HCT116 (cell line): ENCODE measurements at regions not wholly inside any gene's neighbourhood (a gene's known extent, or its start where the extent isn't known, plus 50 kb on each side); places are given as distances from the start of the nearest gene placed in this dataset.

Source experiments
- ATAC-seq: fragments of 200-7000 bp; cut with Tn5 transposase; 2 replicates; pipeline ENCODE4 v1.9.1; 2020; ENCODE audit warnings: mild to moderate bottlenecking, moderate library complexity
- BruUV-seq: library from RNA; stranded (reverse); fragments of 400-500 nt; replicated peaks from 2 replicates; lab custom pipeline; 2021; lab: Mats Ljungman, UMichigan
- CTCF ChIA-PET: fragments of 300-600 bp; sonication (Branson Sonifier 250); formaldehyde crosslinking; loops from one replicate; lab custom pipeline; 2021; ENCODE audit warnings: antibody characterized with exemption; lab: Charles Lee
- POLR2A ChIA-PET: fragments of 300-600, 350-600 bp; sonication (Branson Sonifier 250); formaldehyde crosslinking; loops from one replicate; lab custom pipeline; 2021; ENCODE audit warnings: antibody characterized with exemption; lab: Charles Lee
- RAD21 ChIA-PET, 2 experiments: fragments of 300-600 bp; sonication (Branson Sonifier 250); formaldehyde crosslinking; loops; one replicate each; lab custom pipeline; 2023; ENCODE audit warnings: low total read pairs in 2 of 2; ENCODE audit not compliant: uncharacterized antibody in 2 of 2, unreplicated experiment in 2 of 2, low non-redundant PET in 1 of 2; lab: Charles Lee
- DNase-seq: peaks from one replicate; pipeline ENCODE4 v3.0.0-alpha.2; 2010; ENCODE audit warnings: low read depth, low spot score
- H2AFZ ChIP-seq: fragments of 200-600 bp; shearing (Covaris generic), sonication (generic); 2 replicates; pipeline ENCODE4 v1.6.1; 2017; ENCODE audit warnings: low read depth, mixed run types, mixed read lengths, antibody characterized with exemption, low read length; ENCODE audit not compliant: poor library complexity, severe bottlenecking
- H3K27ac ChIP-seq: 2 replicates; pipeline ENCODE4 v1.5.1; 2012; ENCODE audit warnings: low read depth, low read length
- H3K27me3 ChIP-seq: fragments of 200-600 bp; sonication (generic); 2 replicates; pipeline ENCODE4 v1.6.1; 2016; ENCODE audit warnings: mixed run types, low read length, mixed read lengths; ENCODE audit not compliant: insufficient read depth
- H3K36me3 ChIP-seq, 2 experiments: fragments of 200-500 bp in 1 of 2; fragments of 200-600 bp in 1 of 2; sonication (Bioruptor generic) in 1 of 2; sonication (generic) in 1 of 2; 2 replicates each; pipeline versions ENCODE4 v1.5.1 to v1.6.1; 2014 to 2016; ENCODE audit warnings: low read length in 2 of 2, inconsistent platforms in 1 of 2, mixed read lengths in 1 of 2, mixed run types in 1 of 2; ENCODE audit not compliant: insufficient read depth in 2 of 2, control insufficient read depth in 1 of 2
- H3K4me1 ChIP-seq, 2 experiments: fragments of 200-600 bp in 1 of 2; sonication (generic) in 1 of 2; 2 replicates each; pipeline versions ENCODE4 v1.5.1 to v1.6.1; 2012 to 2017; ENCODE audit warnings: low read length in 2 of 2, inconsistent platforms in 1 of 2, mild to moderate bottlenecking in 1 of 2, mixed read lengths in 1 of 2, mixed run types in 1 of 2, moderate library complexity in 1 of 2; ENCODE audit not compliant: insufficient read depth in 2 of 2, control insufficient read depth in 1 of 2
- H3K4me2 ChIP-seq: fragments of 200-600 bp; sonication (generic); 2 replicates; pipeline ENCODE4 v1.6.1; 2017; ENCODE audit warnings: mixed run types, low read length, mixed read lengths
- H3K4me3 ChIP-seq, 2 experiments: fragments of 200-600 bp in 1 of 2; sonication (generic) in 1 of 2; replicated peaks in 1 of 2; 2 replicates each; pipeline ENCODE4 v1.5.1; 2011 to 2016; ENCODE audit warnings: low read length in 2 of 2, control low read depth in 1 of 2, low read depth in 1 of 2, mild to moderate bottlenecking in 1 of 2, mixed read lengths in 1 of 2, mixed run types in 1 of 2
- H3K79me2 ChIP-seq: fragments of 200-600 bp; sonication (generic); 2 replicates; pipeline ENCODE4 v1.6.1; 2017; ENCODE audit warnings: mild to moderate bottlenecking, mixed run types, low read length, moderate library complexity, mixed read lengths; ENCODE audit not compliant: insufficient read depth
- H3K9ac ChIP-seq: fragments of 200-600 bp; sonication (generic); 2 replicates; pipeline ENCODE4 v1.6.1; 2016; ENCODE audit warnings: low read length, mixed read lengths
- H3K9me2 ChIP-seq: fragments of 200-600 bp; sonication (generic), shearing (Covaris generic); 2 replicates; pipeline ENCODE4 v1.6.1; 2017; ENCODE audit warnings: mixed run types, mild to moderate bottlenecking, moderate library complexity; ENCODE audit not compliant: insufficient read depth
- H3K9me3 ChIP-seq, 2 experiments: fragments of 200-500 bp in 1 of 2; fragments of 200-600 bp in 1 of 2; sonication (Bioruptor generic) in 1 of 2; sonication (generic) in 1 of 2; 2 replicates each; pipeline ENCODE4 v1.6.1; 2014 to 2017; ENCODE audit warnings: low read length in 2 of 2, mixed read lengths in 2 of 2, inconsistent platforms in 1 of 2, low read depth in 1 of 2, mild to moderate bottlenecking in 1 of 2, mixed run types in 1 of 2, moderate library complexity in 1 of 2; ENCODE audit not compliant: control insufficient read depth in 1 of 2, insufficient read depth in 1 of 2
- H4K20me1 ChIP-seq: fragments of 200-600 bp; sonication (generic), shearing (Covaris generic); 2 replicates; pipeline ENCODE4 v1.6.1; 2017; ENCODE audit warnings: mixed run types, mild to moderate bottlenecking, moderate library complexity; ENCODE audit not compliant: insufficient read depth
- ATF3 ChIP-seq: IDR thresholded peaks from 2 replicates; pipeline ENCODE4 v1.6.1; 2012
- CBX3 ChIP-seq: IDR thresholded peaks from 2 replicates; pipeline ENCODE4 v1.6.1; 2012; ENCODE audit warnings: low read depth
- EZH2 ChIP-seq: fragments of 200-600 bp; sonication (generic); IDR thresholded peaks from 2 replicates; pipeline ENCODE4 v1.6.1; 2017; ENCODE audit warnings: antibody characterized with exemption, mixed run types
- EZH2phosphoT487 ChIP-seq: fragments of 200-600 bp; IDR thresholded peaks from 2 replicates; pipeline ENCODE4 v1.6.1; 2018; ENCODE audit warnings: antibody characterized with exemption, borderline replicate concordance
- JUND ChIP-seq: IDR thresholded peaks from 2 replicates; pipeline ENCODE4 v1.6.1; 2012
- MAX ChIP-seq: IDR thresholded peaks from 2 replicates; pipeline ENCODE4 v1.6.1; 2012
- REST ChIP-seq: IDR thresholded peaks from 2 replicates; pipeline ENCODE4 v1.6.1; 2012; ENCODE audit warnings: low read depth
- intact Hi-C: fragments of 100-400 bp; cut with micrococcal nuclease; formaldehyde crosslinking; loops from 2 replicates; pipeline ENCODE4 v1.10.0; 2022

GRCh38 chr5:164181604-164182003, 676.2 kb downstream of the MAT2B start:
- Histone ChIP-seq H3K9me3 (peaks cover 0 to 7% of the 10 kb centered on the region in 2 experiments; a peak in 2 of 4 replicates), H3K27me3 (no peaks in the 10 kb centered on the region), H3K9ac (no peak overlapping the region), H3K4me3 (no peak overlapping the region), H3K4me1 (no peaks in the 10 kb centered on the region), H3K9me2 (no peaks in the 10 kb centered on the region), H4K20me1 (no peaks in the 10 kb centered on the region; the same call in 1 of the 2 replicates), H3K27ac (no peak overlapping the region), H3K36me3 (no peaks in the 10 kb centered on the region), H2AFZ (no peak overlapping the region), H3K79me2 (no peaks in the 10 kb centered on the region), H3K4me2 (no peak overlapping the region)
- POLR2A ChIA-PET = no interaction called here
- RAD21 ChIA-PET = no interaction called here
- BruUV-seq = no TSS peak
- CTCF ChIA-PET = no interaction called here
- no peak for DNase-seq
- intact Hi-C loops = no loop called here
- no peak for ATAC-seq
- TF ChIP-seq REST (no peak), EZH2phosphoT487 (no peak), ATF3 (no peak), JUND (no peak), CBX3 (no peak), MAX (no peak), EZH2 (no peak)
